SU-DHL-6 (cell line): ENCODE measurements at regions not wholly inside any gene's neighbourhood (a gene's known extent, or its start where the extent isn't known, plus 50 kb on each side); places are given as distances from the start of the nearest gene placed in this dataset.

Experiments
- CTCF ChIP-seq: fragments of 200-600 bp; sonication (generic); IDR thresholded peaks from one replicate; pipeline ENCODE4 v1.5.1; 2017; ENCODE audit warnings: antibody characterized with exemption, mild to moderate bottlenecking, low read length, moderate library complexity; ENCODE audit not compliant: insufficient read depth, poor library complexity, severe bottlenecking
- EZH2phosphoT487 ChIP-seq: fragments of 200-600 bp; sonication (generic), shearing (Covaris generic); conservative IDR thresholded peaks from 2 replicates; pipeline ENCODE4 v1.6.1; 2018; ENCODE audit warnings: mild to moderate bottlenecking, antibody characterized with exemption, low read length, moderate library complexity, mixed read lengths

GRCh38 chr11:103681855-103682254, 354.6 kb upstream of the DDI1 start:
- TF ChIP-seq CTCF (no peak), EZH2phosphoT487 (no peak)
